Osteocyte (in vitro differentiated cells): ENCODE measurements at regions not wholly inside any gene's neighbourhood (a gene's known extent, or its start where the extent isn't known, plus 50 kb on each side); places are given as distances from the start of the nearest gene placed in this dataset.

Experiments used
- DNase-seq: peaks from one replicate; pipeline ENCODE4 v3.0.0; 2021; ENCODE audit warnings: mixed read lengths; ENCODE audit not compliant: unreplicated experiment; ENCODE audit errors: extremely low spot score
- H3K27ac Mint-ChIP-seq: one replicate; pipeline ENCODE4 v1.8.0; 2021; ENCODE audit warnings: mild to moderate bottlenecking, mixed read lengths; ENCODE audit not compliant: unreplicated experiment
- H3K27me3 Mint-ChIP-seq: one replicate; pipeline ENCODE4 v1.8.0; 2021; ENCODE audit warnings: mixed read lengths; ENCODE audit not compliant: unreplicated experiment
- H3K36me3 Mint-ChIP-seq: one replicate; pipeline ENCODE4 v1.8.0; 2021; ENCODE audit warnings: mixed read lengths; ENCODE audit not compliant: unreplicated experiment
- H3K4me1 Mint-ChIP-seq: one replicate; pipeline ENCODE4 v1.8.0; 2021; ENCODE audit warnings: mixed read lengths; ENCODE audit not compliant: unreplicated experiment
- H3K4me3 Mint-ChIP-seq: one replicate; pipeline ENCODE4 v1.8.0; 2021; ENCODE audit warnings: mild to moderate bottlenecking, moderate library complexity, mixed read lengths; ENCODE audit not compliant: unreplicated experiment
- H3K9me3 Mint-ChIP-seq: one replicate; pipeline ENCODE4 v1.8.0; 2021; ENCODE audit warnings: mixed read lengths; ENCODE audit not compliant: unreplicated experiment
- CTCF ChIP-seq: fragments of 200-600 bp; sonication (generic); IDR thresholded peaks from 2 replicates; pipeline ENCODE4 v1.5.0; 2021; ENCODE audit warnings: antibody characterized with exemption, mild to moderate bottlenecking, moderate library complexity

GRCh38 chr9:84170521-84171141, 169.9 kb downstream of the SLC28A3 start:
- DNase-seq: peak; percentile 91
- peak overlapping the region; percentile 62 for H3K27ac Mint-ChIP-seq
- H3K4me1 Mint-ChIP-seq: peaks cover 30% of the 10 kb centered on the region

GRCh38 chr9:84173961-84174360, 166.6 kb downstream of the SLC28A3 start:
- no peak overlapping the region for H3K4me3 Mint-ChIP-seq
- H3K9me3 Mint-ChIP-seq: no peaks in the 10 kb centered on the region
- no peaks in the 10 kb centered on the region for H3K27me3 Mint-ChIP-seq
- TF ChIP-seq CTCF: no peak
- peaks cover 1% of the 10 kb centered on the region for H3K36me3 Mint-ChIP-seq
- DNase-seq: no peak
- H3K4me1 Mint-ChIP-seq: peaks cover 30% of the 10 kb centered on the region
- H3K27ac Mint-ChIP-seq: no peak overlapping the region

More at GRCh38 chr9:84170521-84171141, 169.9 kb downstream of the SLC28A3 start:
- Mint-ChIP-seq H3K36me3 (no peaks in the 10 kb centered on the region), H3K4me3 (no peak overlapping the region), H3K27me3 (no peaks in the 10 kb centered on the region), H3K9me3 (no peaks in the 10 kb centered on the region)
- TF ChIP-seq CTCF: peak; percentile 34

GRCh38 chr9:84174486-84174885, 166.1 kb downstream of the SLC28A3 start:
- Mint-ChIP-seq H3K27me3 (no peaks in the 10 kb centered on the region), H3K4me1 (peaks cover 30% of the 10 kb centered on the region), H3K9me3 (no peaks in the 10 kb centered on the region), H3K4me3 (no peak overlapping the region), H3K36me3 (peaks cover 1% of the 10 kb centered on the region), H3K27ac (no peak overlapping the region)
- DNase-seq: no peak
- TF ChIP-seq CTCF: no peak

- Mint-ChIP-seq H3K9me3 (no peaks in the 10 kb centered on the region), H3K27ac (no peak overlapping the region), H3K27me3 (no peaks in the 10 kb centered on the region), H3K36me3 (peaks cover 1% of the 10 kb centered on the region), H3K4me3 (no peak overlapping the region), H3K4me1 (peaks cover 21% of the 10 kb centered on the region)
- DNase-seq: no peak
- no peak for TF ChIP-seq CTCF
Observed at GRCh38 chr9:84177407-84177806, 163.2 kb downstream of the SLC28A3 start.

GRCh38 chr9:84179531-84179930, 161.0 kb downstream of the SLC28A3 start:
- H3K4me3 Mint-ChIP-seq: no peak overlapping the region
- no peaks in the 10 kb centered on the region for H3K27me3 Mint-ChIP-seq
- H3K4me1 Mint-ChIP-seq: peaks cover 23% of the 10 kb centered on the region
- no peaks in the 10 kb centered on the region for H3K9me3 Mint-ChIP-seq
- DNase-seq: no peak
- no peak for TF ChIP-seq CTCF
- peaks cover 1% of the 10 kb centered on the region for H3K36me3 Mint-ChIP-seq
- H3K27ac Mint-ChIP-seq: no peak overlapping the region
